Hematopoietic multipotent progenitor cell (in vitro differentiated cells): ENCODE measurements at regions not wholly inside any gene's neighbourhood (a gene's known extent, or its start where the extent isn't known, plus 50 kb on each side); places are given as distances from the start of the nearest gene placed in this dataset.
A peak's percentile ranks its signal among the peaks of the same experiment; 100 is the strongest.
"Not testable (repeated sequence)": the region's sequence is repeated elsewhere in the genome, so short reads cannot be mapped to it uniquely, and the experiment has no call there.

Source experiments
- DNase-seq, 3 donors: peaks; one replicate each; pipeline ENCODE4 v3.0.0-alpha.2; 2011 to 2015; ENCODE audit warnings: low read depth in 2 of 3, low spot score in 2 of 3

DNA sequence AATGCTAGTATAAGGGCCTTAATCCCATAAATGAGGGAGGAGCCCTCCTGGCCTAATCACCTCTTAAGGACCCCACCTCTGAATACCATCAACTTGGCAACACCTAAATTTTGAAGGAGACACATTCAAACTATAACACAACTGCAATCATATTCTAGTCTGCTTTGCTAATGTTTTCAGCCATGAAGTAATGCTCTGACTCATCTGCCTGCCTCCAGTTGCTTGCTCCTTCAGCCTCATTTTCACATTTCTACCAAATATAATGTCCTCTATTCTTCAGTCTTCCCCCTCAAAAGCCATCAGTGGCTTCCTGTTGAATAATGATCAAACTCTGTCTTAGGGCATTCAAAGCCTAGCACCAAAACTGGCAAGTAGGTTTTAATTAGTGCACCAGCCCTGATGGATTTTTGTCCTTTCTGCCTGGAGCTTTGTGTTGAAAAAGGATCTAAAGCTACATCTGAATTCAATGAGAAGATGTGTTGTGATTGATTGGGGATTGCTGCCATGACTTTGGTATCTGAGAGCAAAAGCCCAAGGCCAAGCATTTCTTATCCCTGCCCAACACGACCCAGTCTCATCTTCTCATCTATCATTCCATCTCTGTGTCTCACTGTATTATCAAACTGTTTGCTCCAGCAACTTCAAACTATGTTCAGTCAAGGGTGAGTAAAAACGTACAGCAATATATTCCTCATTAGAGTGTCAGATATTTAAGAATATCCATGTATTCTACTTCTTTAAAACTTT, 140.8 kb upstream of the ELAC2 start:
- no peak for DNase-seq

DNA sequence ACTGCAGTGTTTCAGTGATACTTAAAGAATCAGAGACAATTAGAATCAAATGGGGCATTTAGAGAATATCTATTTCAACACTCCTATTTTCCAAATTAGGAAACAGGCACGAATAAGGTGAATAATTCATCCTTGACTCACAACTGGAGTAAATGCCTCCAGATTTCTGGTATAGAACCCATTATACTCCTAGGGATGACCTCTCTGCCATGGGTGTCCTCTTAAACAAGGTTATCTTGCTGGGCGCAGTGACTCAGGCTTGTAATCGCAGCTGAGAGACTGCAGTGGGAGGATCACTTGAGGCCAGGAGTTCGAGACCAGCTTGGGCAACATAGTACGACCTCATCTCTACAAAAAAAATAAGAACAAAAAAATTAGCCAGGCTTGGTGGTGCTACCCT, 139.8 kb upstream of the ELAC2 start:
- no peak for DNase-seq

DNA sequence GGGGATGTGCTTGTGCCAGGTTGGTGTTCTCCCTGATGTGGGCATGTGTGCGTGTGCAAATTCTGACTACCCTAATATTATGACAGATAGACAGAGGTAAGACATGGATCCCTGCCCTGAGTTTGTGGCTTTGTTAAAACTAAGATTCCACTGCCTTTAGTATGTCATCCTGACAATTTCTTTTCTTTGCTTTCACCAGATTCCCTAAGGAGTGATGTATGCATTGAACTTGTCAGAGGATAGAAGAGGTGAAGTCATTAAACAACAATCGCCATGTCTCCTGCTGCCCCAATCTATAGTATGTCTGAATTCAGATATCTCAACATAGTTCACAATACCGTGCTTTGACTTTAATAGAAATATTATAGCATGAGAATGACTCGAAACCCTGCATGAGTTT, 137.1 kb upstream of the ELAC2 start:
- DNase-seq: no peak

DNA sequence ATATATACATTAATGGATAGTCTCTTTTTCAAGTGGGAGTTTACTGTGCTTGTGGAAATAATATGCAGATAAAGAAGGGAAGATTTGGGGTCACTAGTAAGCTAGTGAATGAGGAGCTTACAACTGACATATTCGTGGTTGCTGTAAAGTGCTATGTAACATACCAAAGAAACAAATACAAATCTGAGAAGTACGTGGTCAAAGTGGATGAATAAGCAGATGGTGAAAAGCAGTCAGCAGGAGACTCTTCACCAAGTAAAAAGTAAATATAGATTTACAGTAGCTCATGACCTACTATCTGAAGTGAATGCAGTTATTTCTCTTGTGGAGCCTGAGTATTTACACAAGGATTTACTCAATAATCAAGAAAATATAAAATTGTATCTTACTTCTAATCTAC, 136.6 kb upstream of the ELAC2 start:
- DNase-seq: no peak

DNA sequence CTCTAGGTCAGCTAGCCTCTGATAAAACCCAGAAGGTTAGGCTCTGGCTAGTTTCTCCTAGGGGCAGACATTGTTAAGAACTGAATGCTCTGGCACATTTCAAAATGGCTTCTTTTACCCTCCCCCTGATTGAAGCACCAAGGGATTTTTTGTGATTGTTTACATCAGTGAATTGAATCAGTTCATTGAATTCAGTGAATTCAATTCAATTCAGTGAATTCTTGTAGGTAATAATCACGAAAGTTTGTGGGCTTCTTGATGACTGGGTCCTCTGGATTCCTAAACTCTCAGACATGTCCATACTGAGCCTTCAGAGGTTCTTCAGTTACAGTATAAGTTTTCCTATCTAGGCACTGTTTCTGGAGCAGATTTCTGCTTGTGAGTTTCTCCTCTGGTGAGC, 135.2 kb upstream of the ELAC2 start:
- DNase-seq: no peak

DNA sequence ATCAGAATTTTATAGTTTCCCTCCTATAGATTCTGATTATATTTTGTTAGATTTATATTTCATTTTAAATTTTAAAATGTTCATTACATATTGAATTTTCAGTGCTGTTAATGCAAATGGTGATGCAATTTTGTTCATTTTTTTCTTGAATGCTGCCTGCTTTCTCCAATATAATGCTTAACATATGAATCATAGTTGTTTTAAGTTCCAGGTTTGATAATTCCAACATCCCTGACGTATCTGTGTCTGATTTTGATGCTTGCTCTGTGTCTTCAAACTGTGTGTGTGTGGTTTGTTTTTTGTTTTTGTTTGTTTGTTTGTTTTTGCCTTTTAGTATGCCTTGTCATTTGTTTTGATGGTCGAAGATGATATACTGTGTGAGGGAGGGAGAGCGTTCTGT, 134.7 kb upstream of the ELAC2 start:
- DNase-seq: no peak

DNA sequence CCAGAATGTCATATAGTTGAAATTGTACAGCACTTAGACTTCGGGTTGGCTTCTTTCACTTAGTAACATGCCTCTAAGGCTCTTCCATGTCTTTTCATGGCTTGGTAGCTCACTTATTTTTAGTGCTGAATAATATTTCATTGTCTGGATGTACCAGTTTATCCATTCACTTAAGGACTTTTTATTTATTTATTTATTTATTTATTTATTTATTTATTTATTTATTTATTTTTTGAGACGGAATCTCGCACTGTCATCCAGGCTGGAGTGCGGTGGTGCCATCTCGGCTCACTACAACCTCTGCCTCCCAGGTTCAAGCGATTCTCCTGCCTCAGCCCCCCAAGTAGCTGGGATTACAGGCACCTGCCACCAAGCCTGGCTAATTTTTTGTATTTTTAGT, 132.9 kb upstream of the ELAC2 start:
- DNase-seq: not testable (repeated sequence)

DNA sequence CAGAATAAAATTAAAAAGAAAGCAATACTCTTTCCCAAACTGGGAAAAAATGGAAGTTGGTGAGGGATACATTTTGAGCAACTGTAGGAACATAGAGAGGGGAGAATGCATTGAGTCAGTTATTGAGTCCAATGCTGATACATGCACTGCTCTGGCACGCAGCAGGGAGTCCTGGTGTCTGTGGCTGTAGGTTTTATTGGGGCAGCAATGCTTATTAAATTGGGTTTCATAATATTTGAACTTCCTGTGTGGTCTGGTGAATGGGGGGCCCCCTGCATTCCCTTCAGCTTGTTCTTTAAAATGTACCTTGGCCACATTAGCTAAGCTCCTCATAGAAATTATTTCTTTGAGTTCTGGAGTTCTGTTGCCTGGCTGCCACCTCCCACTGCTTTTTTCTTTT, 125.2 kb upstream of the ELAC2 start:
- no peak for DNase-seq

DNA sequence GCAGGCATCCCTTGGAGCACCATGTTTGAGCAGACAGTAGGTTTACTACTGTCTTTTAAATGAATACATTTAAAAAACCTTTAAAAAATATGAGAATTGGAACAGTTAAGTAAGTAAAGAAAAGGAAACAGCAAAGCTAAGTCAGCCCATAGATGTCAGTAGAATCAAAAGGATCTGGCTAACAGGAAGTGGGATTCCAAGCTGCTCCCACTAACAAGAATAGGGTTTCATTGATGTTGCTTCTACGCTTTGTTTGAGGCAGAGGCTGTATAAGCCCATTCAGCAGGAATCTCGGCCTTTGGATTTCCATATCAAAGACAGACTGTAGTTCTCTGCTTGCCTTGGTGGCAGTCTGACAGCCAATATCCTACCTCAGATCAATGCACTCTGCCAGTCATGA, 122.9 kb upstream of the ELAC2 start:
- no peak for DNase-seq

DNA sequence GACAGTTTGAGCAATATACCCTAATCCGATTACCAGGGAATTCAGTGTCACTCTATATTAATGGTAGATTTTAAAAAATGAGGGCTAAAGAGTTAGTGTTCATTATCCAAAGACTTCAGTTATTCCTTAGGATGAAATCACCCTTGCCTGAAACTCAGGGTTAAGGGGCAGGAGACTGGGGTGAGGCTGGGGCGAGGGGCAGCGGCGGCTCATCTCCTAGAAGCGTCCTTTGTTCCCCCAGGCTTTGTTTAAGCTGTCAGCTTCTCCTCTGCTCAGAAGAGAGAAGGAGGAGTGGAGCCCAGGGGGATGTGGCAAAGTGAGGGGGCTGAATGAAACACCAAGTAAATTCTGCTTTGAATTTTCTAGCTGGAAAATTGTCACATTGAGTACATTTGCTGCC, 117.7 kb upstream of the ELAC2 start:
- DNase-seq: no peak

DNA sequence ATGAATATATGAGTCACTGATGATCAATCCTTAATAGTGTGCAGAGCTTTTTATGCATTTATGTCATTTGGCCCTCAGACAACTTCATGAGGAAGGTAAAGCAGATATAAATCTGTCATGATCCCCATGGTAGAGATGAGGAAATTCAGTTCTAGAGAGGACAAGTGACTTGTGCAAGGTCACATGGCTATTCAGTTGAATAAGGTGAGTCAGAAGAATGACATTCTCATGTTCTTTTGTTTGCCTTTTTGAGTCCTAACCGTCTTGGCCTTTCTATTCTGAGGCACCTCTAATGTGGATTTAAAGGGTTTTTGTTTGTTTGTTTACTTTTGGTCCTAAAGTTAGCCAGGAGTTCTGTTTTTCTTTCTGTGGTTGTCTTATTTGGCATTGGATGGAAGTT, 116.2 kb upstream of the ELAC2 start:
- no peak for DNase-seq

DNA sequence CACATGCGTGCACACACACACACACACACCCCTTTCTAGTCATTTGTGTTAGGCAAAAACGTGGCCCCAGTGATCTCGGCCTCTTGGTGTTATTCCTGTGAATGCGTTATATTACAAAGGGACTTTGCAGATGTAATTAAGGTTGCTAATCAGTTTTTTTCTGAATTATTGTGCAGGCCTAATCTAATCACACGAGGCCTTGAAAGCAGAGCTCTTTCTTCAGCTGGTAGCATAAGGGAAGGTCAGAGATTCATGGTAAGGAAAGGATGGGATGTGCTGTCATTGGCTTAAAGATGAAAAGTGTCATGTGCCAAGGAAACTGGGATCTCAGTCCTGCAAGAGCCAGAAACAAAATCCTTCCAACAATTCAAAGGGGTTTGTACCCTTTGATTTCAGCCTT, 113.4 kb upstream of the ELAC2 start:
- DNase-seq: no peak

DNA sequence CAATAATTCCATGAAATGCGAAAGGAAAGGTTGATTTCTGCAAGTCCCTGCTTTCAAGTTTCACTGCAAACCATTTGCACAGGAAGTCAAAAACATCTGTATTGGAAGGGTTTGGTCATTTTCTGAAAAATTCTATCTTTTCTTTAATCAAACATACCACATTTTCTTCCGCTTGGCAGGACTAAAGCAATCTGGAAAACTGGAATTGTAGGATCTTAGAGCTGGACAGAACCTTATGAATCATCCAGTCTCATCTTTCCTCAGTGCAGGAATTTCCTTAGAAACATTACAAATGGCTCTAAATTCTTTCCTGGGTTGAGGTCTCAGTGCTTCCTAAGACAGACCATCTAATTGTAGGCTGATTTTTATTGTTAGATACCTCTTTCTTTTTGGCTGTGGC, 111.5 kb upstream of the ELAC2 start:
- no peak for DNase-seq

DNA sequence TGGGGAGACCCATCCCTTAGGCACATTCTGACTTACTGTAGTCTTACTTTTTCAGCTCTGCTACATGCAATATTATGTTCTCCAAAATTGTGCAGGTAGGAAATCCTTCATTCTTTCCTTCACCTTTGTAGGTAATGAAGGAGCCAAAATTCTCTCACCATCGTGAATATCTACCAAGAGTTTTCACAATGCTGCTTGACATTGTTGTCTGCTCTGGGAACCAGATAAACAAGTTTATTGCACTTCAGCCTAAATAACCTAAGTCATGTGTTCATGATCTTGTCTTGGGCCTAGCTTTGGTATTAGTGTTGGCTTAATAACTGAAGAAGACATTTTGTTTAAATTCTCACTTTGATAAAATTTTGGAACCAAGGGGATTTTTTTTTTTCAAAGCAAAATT, 110.8 kb upstream of the ELAC2 start:
- no peak for DNase-seq

DNA sequence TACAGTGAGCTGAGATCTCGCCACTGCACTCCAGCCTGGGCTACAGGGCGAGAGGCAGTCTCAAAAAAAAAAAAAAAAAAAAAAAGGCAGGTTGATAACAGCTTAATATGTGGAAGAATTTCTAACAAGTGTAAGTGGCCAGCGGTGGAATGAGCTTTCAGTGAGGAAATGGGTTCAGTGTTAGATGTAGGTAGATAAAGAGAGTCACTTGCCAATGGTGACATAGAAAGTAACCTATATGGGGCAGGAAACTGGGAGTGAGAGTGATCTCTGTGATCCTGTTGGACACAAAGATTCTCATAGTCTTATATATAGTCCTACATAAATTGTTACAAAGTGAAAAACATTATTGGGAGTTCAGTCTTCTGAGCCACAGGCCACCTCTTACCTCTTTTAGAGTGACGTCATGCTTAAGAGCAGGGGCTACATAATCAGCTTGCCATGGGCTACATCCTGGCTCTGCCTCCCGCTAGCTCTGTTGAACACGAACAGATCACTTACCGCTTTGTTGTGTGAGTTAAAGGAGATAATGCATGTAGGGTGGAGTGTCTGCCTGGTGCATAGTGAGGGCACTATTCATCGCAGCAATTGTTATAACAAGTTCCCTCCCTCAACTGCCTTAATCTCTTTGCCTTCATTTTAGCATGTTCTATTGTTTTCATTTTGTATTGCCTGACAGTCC, 110.2 kb upstream of the ELAC2 start:
- no peak for DNase-seq

DNA sequence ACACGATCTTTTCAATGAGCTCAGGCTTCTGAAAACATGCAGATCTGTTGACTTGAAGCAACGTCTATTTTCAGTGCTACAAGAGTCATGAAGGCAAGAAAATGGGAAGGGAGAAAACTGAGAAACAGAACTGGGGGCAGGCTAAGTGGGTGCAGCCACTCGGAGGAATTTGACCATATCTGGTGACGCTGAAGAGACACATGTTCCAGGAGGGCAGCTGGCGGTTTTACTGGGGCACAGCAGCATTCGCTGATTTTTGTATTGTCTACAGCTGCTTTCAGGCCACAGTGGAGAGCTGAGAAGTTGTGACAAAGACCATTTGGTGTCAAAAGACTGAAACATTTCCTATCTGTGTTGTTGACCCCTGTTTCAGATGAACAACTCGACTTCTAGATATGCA, 103.0 kb upstream of the ELAC2 start:
- no peak for DNase-seq

DNA sequence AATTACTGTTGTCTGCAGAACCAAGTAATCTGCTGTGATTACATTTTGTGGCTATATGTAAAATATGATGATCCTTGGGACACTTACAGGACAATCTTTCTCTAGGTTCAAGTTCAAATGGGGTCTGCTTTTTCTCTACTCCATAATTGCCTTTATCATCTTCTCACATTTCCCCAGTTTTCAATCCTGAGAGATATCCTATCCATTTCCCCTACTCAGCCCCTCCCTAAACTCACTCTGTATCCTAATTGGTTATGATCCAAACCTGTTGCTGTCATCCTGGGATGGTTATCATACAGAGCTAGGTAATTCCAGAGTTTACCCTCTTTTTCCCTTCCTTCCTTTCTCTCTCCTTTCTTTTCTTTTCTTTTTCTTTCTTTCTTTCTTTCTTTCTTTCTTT, 100.5 kb upstream of the ELAC2 start:
- DNase-seq: no peak

DNA sequence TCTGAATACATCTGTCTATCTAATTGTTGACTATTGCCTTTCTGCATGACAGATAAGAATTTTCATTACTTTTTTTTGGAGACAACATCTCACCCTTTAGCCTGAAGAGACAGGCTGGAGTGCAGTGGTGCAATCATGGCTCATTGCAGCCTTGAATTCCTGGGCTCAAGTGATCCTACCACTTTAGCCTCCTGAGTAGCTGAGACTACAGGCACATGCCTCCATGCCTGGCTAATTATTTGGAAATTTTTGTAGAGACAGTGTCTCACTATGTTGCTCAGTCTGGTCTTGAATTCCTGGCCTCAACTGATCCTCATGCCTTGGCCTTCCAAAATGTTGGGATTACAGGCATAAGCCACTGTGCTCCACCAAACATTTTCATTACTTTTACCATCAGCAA, 99.8 kb upstream of the ELAC2 start:
- no peak for DNase-seq

DNA sequence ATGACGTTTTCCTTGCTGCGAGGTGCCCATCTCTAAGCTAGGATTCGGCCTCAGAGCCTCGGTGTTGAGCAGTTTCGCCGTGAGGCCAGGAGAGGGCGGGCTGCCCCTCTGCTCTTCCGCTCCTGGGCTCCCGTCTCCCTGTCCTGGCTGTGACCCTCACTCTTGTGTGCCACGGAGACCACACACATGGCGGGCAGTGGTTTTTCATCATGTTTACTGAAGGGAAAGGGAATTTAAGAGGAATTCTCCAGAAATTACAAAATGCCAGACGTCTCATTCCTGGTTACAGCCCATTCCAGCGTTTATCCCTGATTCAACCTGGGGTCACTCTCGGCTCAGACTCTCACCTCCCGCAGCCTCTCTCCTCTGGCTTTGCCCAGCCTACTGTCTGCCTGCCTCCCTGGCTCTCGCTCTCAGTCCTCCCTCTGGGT, 96.8 kb upstream of the ELAC2 start:
- DNase-seq: peak in 2 of 3 donors; percentile 2 to 10

DNA sequence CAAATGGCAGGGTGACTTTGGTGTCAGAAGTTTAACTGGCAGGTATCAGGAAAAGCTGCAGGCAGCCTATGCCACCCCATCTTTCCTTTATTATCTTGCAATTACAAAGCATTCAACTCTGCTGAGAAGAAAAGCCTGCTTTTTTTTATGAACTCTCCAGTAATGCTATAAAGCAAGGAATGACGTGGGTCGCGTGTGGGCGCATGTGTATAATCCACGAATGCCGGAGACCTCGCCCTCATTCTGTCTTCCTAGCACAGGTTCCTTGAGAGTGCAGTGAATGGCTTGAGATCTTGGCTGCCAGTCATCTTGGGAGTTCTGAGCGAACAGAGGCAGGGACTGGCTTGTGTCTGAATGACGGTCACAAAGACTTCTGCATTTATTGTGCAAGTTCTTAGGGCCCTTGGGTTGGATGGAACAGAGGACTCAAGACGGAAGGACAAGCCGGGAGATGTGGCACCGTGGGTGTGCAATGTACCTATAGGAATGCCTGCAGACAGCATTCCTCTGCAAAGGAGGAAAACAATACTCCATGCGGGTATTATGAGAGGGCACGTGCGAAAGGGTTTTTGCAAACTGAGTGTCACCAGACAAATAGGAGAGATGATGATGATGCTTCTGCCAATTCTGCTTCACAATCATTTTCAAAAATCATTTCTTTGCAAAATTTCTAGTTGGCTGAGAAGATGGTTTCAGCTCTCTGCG, 96.1 kb upstream of the ELAC2 start:
- DNase-seq: no peak

DNA sequence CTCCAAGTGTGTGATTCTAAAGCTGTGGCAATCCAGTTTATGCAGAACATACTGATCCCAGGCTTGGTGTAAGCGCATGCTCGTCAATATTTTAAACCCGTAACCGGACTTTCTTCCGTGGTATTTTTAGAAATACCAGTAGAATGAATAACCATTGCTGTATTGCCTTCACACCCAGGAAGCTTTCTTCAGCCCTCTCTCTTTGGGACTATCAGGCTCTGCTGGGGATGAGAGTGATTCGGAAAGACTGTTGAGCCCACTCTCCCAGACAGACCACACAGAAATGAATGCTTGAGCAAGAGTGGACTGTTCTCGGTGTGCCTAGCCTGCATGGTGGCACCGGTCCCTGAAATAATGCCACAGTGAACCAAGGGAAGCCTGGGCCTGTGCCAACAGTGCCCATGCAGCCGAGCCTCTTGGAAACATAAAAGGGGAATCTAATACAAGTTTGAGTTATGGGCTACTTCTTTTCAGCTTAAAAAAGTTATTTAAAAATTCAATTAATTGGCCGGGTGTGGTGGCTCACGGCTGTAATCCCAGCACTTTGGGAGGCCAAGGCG, 89.9 kb upstream of the ELAC2 start:
- DNase-seq: no peak

DNA sequence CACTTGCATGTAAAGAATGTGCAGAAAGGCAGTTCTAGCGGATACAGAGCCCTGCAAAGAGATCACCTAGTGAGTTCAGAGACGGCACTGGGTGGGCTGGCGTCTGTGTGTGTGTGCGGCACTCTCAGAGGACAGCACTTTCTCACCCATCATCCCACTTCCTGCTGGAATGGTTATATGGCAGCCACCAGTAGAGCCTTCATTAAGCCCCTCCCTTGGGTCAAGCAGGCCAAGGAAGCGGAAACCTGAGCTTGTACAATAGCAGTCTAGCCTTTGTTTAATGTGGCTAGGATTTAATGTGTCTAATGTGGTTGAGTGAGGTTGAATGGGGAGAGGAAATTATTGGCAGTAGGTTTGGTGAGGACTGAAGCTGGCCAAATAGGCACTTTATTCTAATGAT, 88.3 kb upstream of the ELAC2 start:
- DNase-seq: no peak
